GM23338 (cell line): ENCODE measurements at regions not wholly inside any gene's neighbourhood (a gene's known extent, or its start where the extent isn't known, plus 50 kb on each side); places are given as distances from the start of the nearest gene placed in this dataset.

ENCODE experiments used
- ATAC-seq: fragments of 200-7000 bp; cut with Tn5 transposase; 3 replicates; pipeline ENCODE4 v1.9.1; 2020
- DNase-seq: peaks from one replicate; pipeline ENCODE4 v3.0.0-alpha.2; 2015; ENCODE audit warnings: low spot score
- H2AFZ ChIP-seq: fragments of 200-600 bp; sonication (generic); 2 replicates; pipeline ENCODE4 v1.8.0; 2016; ENCODE audit warnings: antibody characterized with exemption, mild to moderate bottlenecking, moderate library complexity
- H3F3A ChIP-seq: fragments of 200-600 bp; sonication (generic); replicated peaks from 2 replicates; pipeline ENCODE4 v1.8.0; 2017; ENCODE audit warnings: antibody characterized with exemption, mixed run types, low read depth
- H3K27ac ChIP-seq: fragments of 200-600 bp; sonication (generic); 2 replicates; pipeline ENCODE4 v1.6.1; 2016; ENCODE audit warnings: low read depth
- H3K27me3 ChIP-seq: fragments of 200-600 bp; sonication (generic); 2 replicates; pipeline ENCODE4 v1.8.0; 2016; ENCODE audit warnings: mild to moderate bottlenecking, mixed run types, moderate library complexity; ENCODE audit not compliant: insufficient read depth
- H3K36me3 ChIP-seq: fragments of 200-600 bp; sonication (generic); 2 replicates; pipeline ENCODE4 v1.8.0; 2016; ENCODE audit warnings: mild to moderate bottlenecking; ENCODE audit not compliant: insufficient read depth
- H3K4me1 ChIP-seq: fragments of 200-600 bp; sonication (generic); 2 replicates; pipeline ENCODE4 v1.8.0; 2016; ENCODE audit warnings: mild to moderate bottlenecking, moderate library complexity; ENCODE audit not compliant: insufficient read depth
- H3K4me2 ChIP-seq: fragments of 200-600 bp; sonication (generic); 2 replicates; pipeline ENCODE4 v1.7.1; 2017; ENCODE audit warnings: mixed run types
- H3K4me3 ChIP-seq: fragments of 200-600 bp; sonication (generic); 2 replicates; pipeline ENCODE4 v1.6.1; 2016; ENCODE audit warnings: mixed run types
- H3K79me2 ChIP-seq: fragments of 200-600 bp; sonication (generic); replicated peaks from 2 replicates; pipeline ENCODE4 v1.8.0; 2017; ENCODE audit warnings: mild to moderate bottlenecking; ENCODE audit not compliant: insufficient read depth
- H3K9me2 ChIP-seq: fragments of 200-600 bp; sonication (generic); 2 replicates; pipeline ENCODE4 v1.8.0; 2017; ENCODE audit not compliant: insufficient read depth
- H4K20me1 ChIP-seq: fragments of 200-600 bp; sonication (generic); replicated peaks from 2 replicates; pipeline ENCODE4 v1.8.0; 2017; ENCODE audit warnings: mild to moderate bottlenecking; ENCODE audit not compliant: insufficient read depth
- H3K27ac Mint-ChIP-seq: 2 replicates; pipeline ENCODE4 v1.8.0; 2020; ENCODE audit warnings: inconsistent platforms, mild to moderate bottlenecking, moderate library complexity, mixed read lengths
- H3K27me3 Mint-ChIP-seq: 3 replicates; pipeline ENCODE4 v1.8.0; 2022; ENCODE audit warnings: low read depth, mild to moderate bottlenecking, moderate library complexity, mixed read lengths, inconsistent platforms; ENCODE audit not compliant: insufficient read depth, poor library complexity
- H3K36me3 Mint-ChIP-seq: 3 replicates; pipeline ENCODE4 v1.8.0; 2021; ENCODE audit warnings: low read depth, mild to moderate bottlenecking, inconsistent platforms, moderate library complexity, mixed read lengths
- H3K4me1 Mint-ChIP-seq: 3 replicates; pipeline ENCODE4 v1.8.0; 2020; ENCODE audit warnings: mild to moderate bottlenecking, inconsistent platforms, mixed read lengths
- H3K4me3 Mint-ChIP-seq: 3 replicates; pipeline ENCODE4 v1.8.0; 2021; ENCODE audit warnings: moderate library complexity, mild to moderate bottlenecking, inconsistent platforms, mixed read lengths
- H3K9me3 Mint-ChIP-seq: 3 replicates; pipeline ENCODE4 v1.8.0; 2020; ENCODE audit warnings: moderate library complexity, mild to moderate bottlenecking, inconsistent platforms, mixed read lengths
- EZH2 ChIP-seq: fragments of 200-600 bp; sonication (generic); IDR thresholded peaks from one replicate; pipeline ENCODE4 v1.8.0; 2017; ENCODE audit warnings: antibody characterized with exemption, mild to moderate bottlenecking, low read depth; ENCODE audit not compliant: unreplicated experiment
- EZH2phosphoT487 ChIP-seq: fragments of 200-600 bp; sonication (generic); IDR thresholded peaks from one replicate; pipeline ENCODE4 v1.8.1; 2018; ENCODE audit warnings: antibody characterized with exemption; ENCODE audit not compliant: unreplicated experiment
- JUNB ChIP-seq: IDR thresholded peaks from one replicate; pipeline ENCODE4 v1.6.1; 2016; ENCODE audit warnings: antibody characterized with exemption; ENCODE audit not compliant: unreplicated experiment
- POLR2AphosphoS5 ChIP-seq: IDR thresholded peaks from 2 replicates; pipeline ENCODE4 v1.6.1; 2016; ENCODE audit warnings: antibody characterized with exemption, low read depth
- REST ChIP-seq: IDR thresholded peaks from one replicate; pipeline ENCODE4 v1.6.1; 2018; ENCODE audit warnings: antibody characterized with exemption; ENCODE audit not compliant: unreplicated experiment
- STAT1 ChIP-seq: IDR thresholded peaks from one replicate; pipeline ENCODE4 v1.6.1; 2016; ENCODE audit warnings: antibody characterized with exemption; ENCODE audit not compliant: unreplicated experiment
- ZNF114 ChIP-seq: fragments of 250-450 bp; sonication (Bioruptor Pico); IDR thresholded peaks from 2 replicates; pipeline ENCODE4 v1.5.0; 2020; ENCODE audit warnings: mild to moderate bottlenecking, moderate library complexity
- ZNF462 ChIP-seq: fragments of 250-450 bp; sonication (Bioruptor Pico); IDR thresholded peaks from 2 replicates; pipeline ENCODE4 v1.5.0; 2020; ENCODE audit warnings: mild to moderate bottlenecking, moderate library complexity

- H3K9me3 Mint-ChIP-seq, result no peaks in the 10 kb centered on the region; the same call in 2 of the 3 replicates
- Histone ChIP-seq H2AFZ (no peak overlapping the region), H3K4me1 (no peaks in the 10 kb centered on the region), H3K4me2 (no peak overlapping the region), H3K79me2 (no peaks in the 10 kb centered on the region), H3K27ac (no peak overlapping the region), H3F3A (no peaks in the 10 kb centered on the region), H3K27me3 (no peaks in the 10 kb centered on the region), H3K4me3 (no peak overlapping the region), H3K9me2 (no peaks in the 10 kb centered on the region), H4K20me1 (no peaks in the 10 kb centered on the region), H3K36me3 (no peaks in the 10 kb centered on the region)
- TF ChIP-seq POLR2AphosphoS5, result no peak
- no peak for TF ChIP-seq EZH2phosphoT487
- TF ChIP-seq STAT1, result no peak
- TF ChIP-seq JUNB, result no peak
- no peak for TF ChIP-seq ZNF114
- TF ChIP-seq REST, result no peak
- no peak for TF ChIP-seq ZNF462 (CRISPR knock-in tag)
- TF ChIP-seq EZH2, result no peak
- no peaks in the 10 kb centered on the region for H3K27me3 Mint-ChIP-seq
- DNase-seq (no peak), ATAC-seq (no peak)
- no peak overlapping the region for H3K4me3 Mint-ChIP-seq
- no peak overlapping the region for H3K27ac Mint-ChIP-seq
- H3K4me1 Mint-ChIP-seq, result peaks cover 2% of the 10 kb centered on the region; the same call in 1 of the 3 replicates
- H3K36me3 Mint-ChIP-seq, result no peaks in the 10 kb centered on the region
Observed at GRCh38 chrX:150036181-150036580, 97.9 kb upstream of the EOLA2 start.
